LNCAP (cell line): ENCODE measurements at regions not wholly inside any gene's neighbourhood (a gene's known extent, or its start where the extent isn't known, plus 50 kb on each side); places are given as distances from the start of the nearest gene placed in this dataset.

Experiments used
- TF ChIP-seq, protein P1 (sequence below): fragments of 450-650 bp; IDR thresholded peaks from 2 replicates; pipeline ENCODE4 v1.5.1; 2017; ENCODE audit warnings: mild to moderate bottlenecking

DNA sequence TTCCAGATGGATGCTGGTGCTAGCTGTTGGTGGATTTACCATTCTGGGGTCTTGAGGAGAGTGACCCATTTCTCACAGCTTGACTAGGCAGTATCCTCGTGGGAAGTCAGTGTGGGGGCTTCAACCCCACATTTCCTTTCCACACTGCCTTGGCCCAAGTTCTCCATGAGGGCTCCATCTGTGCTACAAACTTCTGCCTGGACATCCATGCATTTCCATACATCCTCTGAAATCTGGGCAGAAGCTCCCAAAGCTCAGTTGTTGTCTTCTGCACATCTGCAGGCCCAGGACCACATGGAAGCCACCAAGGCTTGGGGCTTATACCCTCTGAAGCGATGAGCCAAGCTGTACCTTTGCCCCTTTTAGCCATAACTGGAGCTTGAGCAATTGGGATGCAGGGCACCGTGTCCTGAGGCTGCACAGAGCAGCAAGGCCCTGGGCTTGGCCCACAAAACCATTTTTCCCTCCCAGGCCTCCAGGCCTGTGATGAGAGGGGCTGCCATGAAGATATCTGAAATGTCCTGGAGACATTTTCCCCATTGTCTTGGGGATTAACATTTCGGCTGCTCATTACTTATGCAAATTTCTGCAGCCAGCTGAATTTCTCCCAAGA is 248.7 kb upstream of the ANKRD50 start:
- TF ChIP-seq, protein P1, sequence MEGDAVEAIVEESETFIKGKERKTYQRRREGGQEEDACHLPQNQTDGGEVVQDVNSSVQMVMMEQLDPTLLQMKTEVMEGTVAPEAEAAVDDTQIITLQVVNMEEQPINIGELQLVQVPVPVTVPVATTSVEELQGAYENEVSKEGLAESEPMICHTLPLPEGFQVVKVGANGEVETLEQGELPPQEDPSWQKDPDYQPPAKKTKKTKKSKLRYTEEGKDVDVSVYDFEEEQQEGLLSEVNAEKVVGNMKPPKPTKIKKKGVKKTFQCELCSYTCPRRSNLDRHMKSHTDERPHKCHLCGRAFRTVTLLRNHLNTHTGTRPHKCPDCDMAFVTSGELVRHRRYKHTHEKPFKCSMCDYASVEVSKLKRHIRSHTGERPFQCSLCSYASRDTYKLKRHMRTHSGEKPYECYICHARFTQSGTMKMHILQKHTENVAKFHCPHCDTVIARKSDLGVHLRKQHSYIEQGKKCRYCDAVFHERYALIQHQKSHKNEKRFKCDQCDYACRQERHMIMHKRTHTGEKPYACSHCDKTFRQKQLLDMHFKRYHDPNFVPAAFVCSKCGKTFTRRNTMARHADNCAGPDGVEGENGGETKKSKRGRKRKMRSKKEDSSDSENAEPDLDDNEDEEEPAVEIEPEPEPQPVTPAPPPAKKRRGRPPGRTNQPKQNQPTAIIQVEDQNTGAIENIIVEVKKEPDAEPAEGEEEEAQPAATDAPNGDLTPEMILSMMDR: no peak

DNA sequence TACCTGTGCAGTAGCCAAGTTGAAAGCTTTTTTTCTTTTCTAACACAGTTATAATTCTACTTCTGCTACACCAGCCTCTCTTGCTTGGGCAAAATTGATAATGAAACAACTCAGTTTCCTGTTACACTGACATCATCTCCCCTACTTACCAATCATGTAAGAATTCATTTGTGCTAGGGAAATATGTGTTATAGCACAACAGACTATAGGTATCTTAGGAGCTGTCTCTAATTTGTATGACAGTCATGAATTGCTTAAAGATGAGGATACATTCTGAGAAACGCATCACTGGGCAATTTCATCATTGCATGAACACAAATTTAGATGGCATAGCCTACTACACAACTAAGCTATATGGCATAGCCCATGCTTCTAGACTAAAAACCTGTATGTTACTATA is 246.3 kb upstream of the ANKRD50 start:
- TF ChIP-seq, protein P1: no peak

- TF ChIP-seq, protein P1: no peak
Observed at GRCh38 chr4:124955476-124955875, 242.9 kb upstream of the ANKRD50 start.

GRCh38 chr4:124954046-124954445 is 241.5 kb upstream of the ANKRD50 start:
- TF ChIP-seq, protein P1: no peak

GRCh38 chr4:124953486-124953885 is 241.0 kb upstream of the ANKRD50 start:
- TF ChIP-seq, protein P1: no peak

DNA sequence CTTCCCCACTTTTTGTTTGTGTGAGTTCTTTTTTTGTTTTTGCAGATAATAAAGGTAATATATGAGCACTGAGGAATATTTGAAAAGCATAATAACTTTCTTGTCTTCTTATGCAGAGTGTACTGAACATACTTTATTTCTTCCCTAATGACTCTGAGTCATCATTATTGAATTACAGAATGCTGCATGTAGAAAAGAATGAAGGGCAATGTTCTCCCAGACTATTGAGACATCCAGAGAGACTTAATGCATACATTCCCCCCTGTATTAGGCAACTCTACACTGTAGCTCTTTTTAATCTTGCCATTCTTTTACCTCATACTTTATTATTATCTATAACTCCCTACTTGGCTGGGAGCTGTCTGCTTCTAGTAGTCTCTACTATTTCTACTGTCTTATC is 240.5 kb upstream of the ANKRD50 start:
- TF ChIP-seq, protein P1: no peak

- TF ChIP-seq, protein P1: no peak
Observed at GRCh38 chr4:124952601-124953000, 240.1 kb upstream of the ANKRD50 start.
